Ovary (tissue), 7 donors: ENCODE measurements at regions not wholly inside any gene's neighbourhood (a gene's known extent, or its start where the extent isn't known, plus 50 kb on each side); places are given as distances from the start of the nearest gene placed in this dataset.

Experiments
- DNase-seq, 5 donors: peaks; one replicate each; pipeline ENCODE4 v3.0.0-alpha.2; 2019 to 2020
- H3K27ac ChIP-seq, 2 donors: fragments of 200-600 bp; one replicate each; pipeline versions ENCODE4 v1.5.1 to v1.8.0; 2019 to 2022
- H3K27me3 ChIP-seq: fragments of 200-600 bp; one replicate; pipeline ENCODE4 v1.8.0; 2022
- H3K36me3 ChIP-seq: fragments of 200-600 bp; sonication (generic); one replicate; pipeline ENCODE4 v1.5.1; 2019
- H3K4me1 ChIP-seq: one replicate; pipeline ENCODE4 v1.8.1; 2013; ENCODE audit warnings: mild to moderate bottlenecking, moderate library complexity; ENCODE audit not compliant: insufficient read depth
- H3K4me3 ChIP-seq: fragments of 200-600 bp; sonication (generic); one replicate; pipeline ENCODE4 v1.5.1; 2017
- H3K9me3 ChIP-seq, 2 donors: fragments of 200-600 bp in 1 of 2; sonication (generic) in 1 of 2; one replicate each; pipeline versions ENCODE4 v1.5.1 to v1.8.1; 2013 to 2019; ENCODE audit warnings: mild to moderate bottlenecking in 1 of 2, moderate library complexity in 1 of 2
- EP300 ChIP-seq: sonication (generic); formaldehyde crosslinking; IDR thresholded peaks from one replicate; pipeline ENCODE4 v1.6.1; 2017; ENCODE audit warnings: antibody characterized with exemption
- POLR2A ChIP-seq: fragments of 450-650 bp; IDR thresholded peaks from one replicate; pipeline ENCODE4 v1.6.1; 2017; ENCODE audit warnings: antibody characterized with exemption, mild to moderate bottlenecking, moderate library complexity
- WGBS, 3 donors: extraction: QIAGEN DNeasy Blood & Tissue Kit in 1 of 3; methylation state at CpG; one replicate each; pipeline versions ENCODE4 v1.1.5 to v1.1.7; 2013 to 2017; 5-methylcytosine and 5-hydroxymethylcytosine counted together
- intact Hi-C, 4 donors: fragments of 100-400 bp; cut with DNase I; formaldehyde crosslinking; loops; one replicate each; pipeline versions ENCODE4 v1.11.0 to v1.15.1; 2022 to 2023
- TF ChIP-seq, protein P1 (sequence below), 3 donors: fragments of 450-650 bp in 2 of 3; fragments of 200-600 bp in 1 of 3; IDR thresholded peaks; one replicate each; pipeline versions ENCODE4 v1.5.1 to v1.8.0; 2016 to 2022; ENCODE audit warnings: antibody characterized with exemption in 3 of 3, mild to moderate bottlenecking in 1 of 3
- donor health status: DM: no; HTN: no; CAD: no; lungs with moderate emphysema.
- donor health status: DM: no; HTN: no; CAD: no.
- donor health status: Bipolar disorder and iron deficiency.
- donor health status: DM: no; HTN: no; CAD: no.
- donor health status: DM: yes; HTN: yes; CAD: no.

DNA sequence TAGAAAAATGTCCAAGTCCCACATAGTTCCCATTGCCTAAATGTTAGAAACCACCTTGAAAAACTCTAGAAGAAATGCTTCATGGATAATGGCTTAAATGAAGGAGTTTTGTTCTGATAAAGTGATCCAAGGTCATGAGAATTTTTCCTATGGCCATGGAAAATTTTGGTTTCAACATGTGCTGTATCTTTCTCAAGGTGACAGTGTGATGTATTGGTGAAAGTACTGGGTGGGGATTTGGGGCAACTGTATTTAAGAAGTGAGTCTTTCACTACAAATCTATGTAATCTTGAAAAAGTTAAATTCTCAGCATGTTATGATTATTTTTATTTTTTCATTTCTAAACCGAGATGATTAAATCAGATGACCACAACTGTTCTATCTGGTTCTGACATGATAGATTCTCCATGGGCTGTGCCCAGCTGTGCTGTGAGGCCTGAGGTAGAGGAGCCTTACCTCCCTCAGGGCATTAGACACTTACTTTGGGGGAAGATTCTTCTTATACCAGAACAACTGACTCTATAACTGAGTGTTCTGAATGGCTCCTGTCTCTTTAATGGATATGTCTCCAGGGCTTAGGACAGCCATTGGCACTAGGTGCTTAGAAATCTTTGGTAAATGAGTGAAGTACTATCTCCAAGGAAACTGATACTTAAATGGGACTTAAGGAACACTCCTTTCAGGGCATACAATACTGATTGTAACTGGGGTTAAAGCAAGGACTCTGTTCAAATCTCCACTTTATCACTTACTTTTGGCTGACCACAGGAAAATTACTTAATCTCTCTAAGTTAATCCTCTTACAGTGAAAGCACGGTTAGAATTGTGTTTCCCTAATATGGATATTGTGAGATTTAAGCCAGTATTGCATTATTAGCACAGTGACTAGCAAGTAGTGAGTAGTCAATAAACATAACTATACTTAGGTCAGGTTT, 397.4 kb upstream of the MEF2C start:
- no peaks in the 10 kb centered on the region for H3K27me3 ChIP-seq
- no peaks in the 10 kb centered on the region for H3K9me3 ChIP-seq
- intact Hi-C loops = no loop called here
- H3K4me3 ChIP-seq = no peak overlapping the region
- no peak for DNase-seq
- H3K4me1 ChIP-seq = no peaks in the 10 kb centered on the region
- TF ChIP-seq, protein P1, sequence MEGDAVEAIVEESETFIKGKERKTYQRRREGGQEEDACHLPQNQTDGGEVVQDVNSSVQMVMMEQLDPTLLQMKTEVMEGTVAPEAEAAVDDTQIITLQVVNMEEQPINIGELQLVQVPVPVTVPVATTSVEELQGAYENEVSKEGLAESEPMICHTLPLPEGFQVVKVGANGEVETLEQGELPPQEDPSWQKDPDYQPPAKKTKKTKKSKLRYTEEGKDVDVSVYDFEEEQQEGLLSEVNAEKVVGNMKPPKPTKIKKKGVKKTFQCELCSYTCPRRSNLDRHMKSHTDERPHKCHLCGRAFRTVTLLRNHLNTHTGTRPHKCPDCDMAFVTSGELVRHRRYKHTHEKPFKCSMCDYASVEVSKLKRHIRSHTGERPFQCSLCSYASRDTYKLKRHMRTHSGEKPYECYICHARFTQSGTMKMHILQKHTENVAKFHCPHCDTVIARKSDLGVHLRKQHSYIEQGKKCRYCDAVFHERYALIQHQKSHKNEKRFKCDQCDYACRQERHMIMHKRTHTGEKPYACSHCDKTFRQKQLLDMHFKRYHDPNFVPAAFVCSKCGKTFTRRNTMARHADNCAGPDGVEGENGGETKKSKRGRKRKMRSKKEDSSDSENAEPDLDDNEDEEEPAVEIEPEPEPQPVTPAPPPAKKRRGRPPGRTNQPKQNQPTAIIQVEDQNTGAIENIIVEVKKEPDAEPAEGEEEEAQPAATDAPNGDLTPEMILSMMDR (IDR thresholded peaks at IDR 0.05) = no peak
- TF ChIP-seq EP300 = no peak
- TF ChIP-seq POLR2A = no peak
- WGBS, 3 donors = 34 to 42% (median 34%) methylated on average over 2 of the region's 2 CpGs
- no peaks in the 10 kb centered on the region for H3K36me3 ChIP-seq
- H3K27ac ChIP-seq = no peak overlapping the region

DNA sequence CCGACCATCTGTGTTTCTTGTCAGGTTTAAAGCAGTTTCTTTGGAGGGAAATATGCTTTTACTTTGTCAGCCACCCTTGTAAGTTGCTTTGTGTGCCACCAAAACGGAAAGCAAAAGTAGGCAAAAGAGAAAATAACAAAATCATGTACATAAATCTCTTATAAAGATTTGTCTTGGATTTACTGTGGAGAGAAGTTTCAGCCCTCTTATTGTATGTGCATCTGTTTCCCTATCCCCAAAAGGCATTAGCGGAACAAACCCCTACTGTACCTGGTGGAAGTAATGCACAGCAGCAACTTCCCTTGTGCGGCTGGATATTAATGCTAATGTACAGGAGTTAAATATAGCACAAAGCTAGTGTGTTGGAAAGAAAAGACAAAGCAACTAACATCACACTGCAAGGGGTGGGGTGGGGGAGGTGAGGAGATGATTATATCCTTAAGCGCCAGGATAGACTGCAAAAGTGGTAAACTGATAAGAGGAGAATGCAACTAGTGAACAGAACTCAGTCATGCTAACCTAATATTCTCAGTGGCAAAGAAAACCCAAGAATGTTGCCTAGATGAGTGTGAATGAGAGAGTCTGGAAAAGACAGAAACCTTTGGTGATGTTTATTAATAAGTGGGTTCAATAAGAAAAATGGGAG, 396.5 kb upstream of the MEF2C start:
- no peak overlapping the region for H3K27ac ChIP-seq
- H3K9me3 ChIP-seq = no peaks in the 10 kb centered on the region
- H3K4me3 ChIP-seq = no peak overlapping the region
- TF ChIP-seq POLR2A (no peak), EP300 (no peak)
- TF ChIP-seq, protein P1 (IDR thresholded peaks at IDR 0.05) = no peak
- DNase-seq = no peak
- 89 to 95% (median 93%) methylated on average over 5 of the region's 5 CpGs for WGBS, 3 donors
- no peaks in the 10 kb centered on the region for H3K4me1 ChIP-seq
- H3K36me3 ChIP-seq = no peaks in the 10 kb centered on the region
- intact Hi-C loops = no loop called here
- H3K27me3 ChIP-seq = no peaks in the 10 kb centered on the region

DNA sequence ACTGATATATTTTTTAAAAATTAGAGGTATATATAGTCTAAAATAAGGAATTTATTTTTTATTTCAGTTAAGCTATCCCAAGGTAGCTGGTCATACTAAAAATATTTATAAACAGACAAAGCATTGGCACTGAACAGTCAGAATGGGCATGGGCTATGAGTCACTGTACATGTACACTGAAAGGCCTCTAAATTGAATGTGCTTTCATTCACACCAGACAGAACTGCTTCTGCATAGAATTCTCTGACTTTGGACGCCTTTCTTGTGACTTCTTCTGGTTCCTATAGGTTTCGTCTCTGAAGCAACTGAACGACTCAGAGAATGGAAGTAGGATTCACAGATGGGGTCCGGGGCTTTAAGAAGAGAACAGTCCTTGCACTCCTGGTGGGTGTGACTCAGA, 394.8 kb upstream of the MEF2C start:
- intact Hi-C loops = no loop called here
- Histone ChIP-seq H3K27ac (no peak overlapping the region), H3K9me3 (no peaks in the 10 kb centered on the region), H3K4me3 (no peak overlapping the region), H3K36me3 (no peaks in the 10 kb centered on the region), H3K27me3 (no peaks in the 10 kb centered on the region), H3K4me1 (no peaks in the 10 kb centered on the region)
- WGBS, 3 donors = 95 to 98% (median 96%) methylated on average over 4 of the region's 4 CpGs
- TF ChIP-seq POLR2A (no peak), EP300 (no peak)
- TF ChIP-seq, protein P1 (IDR thresholded peaks at IDR 0.05) = no peak
- no peak for DNase-seq

DNA sequence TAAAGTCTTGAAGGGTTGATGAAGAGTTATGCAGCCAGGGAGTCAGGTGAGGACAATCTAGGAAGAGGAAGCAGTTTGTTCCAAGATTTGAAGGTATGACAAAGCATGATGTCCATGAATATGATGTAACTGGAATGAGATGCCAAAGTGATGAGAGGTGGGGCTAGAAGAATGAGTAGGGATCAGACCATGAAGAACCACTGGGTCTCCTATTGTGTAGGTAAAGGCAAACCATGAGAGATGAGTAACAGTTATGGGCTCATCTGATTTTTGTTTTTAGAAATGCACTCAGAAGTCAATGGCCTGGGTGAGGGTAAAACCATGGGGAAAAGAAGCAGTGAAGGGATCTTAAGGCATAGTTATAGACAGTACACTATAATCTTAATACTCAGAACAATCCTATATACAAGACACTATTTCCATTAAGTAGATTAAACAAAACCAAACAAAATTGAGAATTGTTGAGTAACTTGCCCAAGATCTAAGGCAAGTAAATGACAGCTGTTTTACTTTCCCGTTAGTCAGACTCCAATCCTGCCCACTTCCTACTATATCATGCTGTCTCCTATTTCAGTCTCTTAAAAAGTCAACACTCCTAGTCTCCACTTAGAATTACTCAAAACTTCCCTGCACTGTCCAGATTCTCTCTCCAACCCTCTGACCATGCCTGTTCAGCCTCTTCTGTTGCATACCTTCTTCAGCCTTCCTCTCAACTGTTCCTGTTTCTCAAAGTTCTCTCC, 393.8 kb upstream of the MEF2C start:
- TF ChIP-seq EP300 = no peak
- TF ChIP-seq POLR2A = no peak
- TF ChIP-seq, protein P1 (IDR thresholded peaks at IDR 0.05) = no peak
- Histone ChIP-seq H3K27me3 (no peaks in the 10 kb centered on the region), H3K4me3 (no peak overlapping the region), H3K27ac (no peak overlapping the region), H3K36me3 (no peaks in the 10 kb centered on the region), H3K9me3 (no peaks in the 10 kb centered on the region), H3K4me1 (no peaks in the 10 kb centered on the region)
- intact Hi-C loops = no loop called here
- no peak for DNase-seq
- WGBS, 3 donors = 77 to 86% (median 85%) methylated on average over 1 of the region's 1 CpG
